Adrenal gland (tissue), 5 donors: ENCODE measurements at regions not wholly inside any gene's neighbourhood (a gene's known extent, or its start where the extent isn't known, plus 50 kb on each side); places are given as distances from the start of the nearest gene placed in this dataset.
"Not testable (repeated sequence)": the region's sequence is repeated elsewhere in the genome, so short reads cannot be mapped to it uniquely, and the experiment has no call there.

Experiments used
- CTCF ChIP-seq, 6 experiments: fragments of 450-650 bp in 4 of 6; fragments of 200-600 bp in 2 of 6; sonication (generic) in 1 of 6; IDR thresholded peaks; 1 replicate in 5 of 6; 2 replicates in 1 of 6; pipeline versions ENCODE4 v1.5.1 to v1.8.0; 2016 to 2021; ENCODE audit warnings: antibody characterized with exemption in 6 of 6, mild to moderate bottlenecking in 2 of 6, moderate library complexity in 1 of 6
- POLR2A ChIP-seq, 2 donors: fragments of 450-650 bp; IDR thresholded peaks; one replicate each; pipeline ENCODE4 v1.6.1; 2017; ENCODE audit warnings: antibody characterized with exemption in 2 of 2, mild to moderate bottlenecking in 2 of 2, moderate library complexity in 1 of 2
- donor health status: DM: no; HTN: no; CAD: no.

GRCh38 chr11:67803055-67803454 is 128.6 kb upstream of the ALDH3B2 start:
- TF ChIP-seq POLR2A, CTCF (IDR thresholded peaks at IDR 0.05): not testable (repeated sequence)
